ENCODE measurements at regions not wholly inside any gene's neighbourhood (a gene's known extent, or its start where the extent isn't known, plus 50 kb on each side); places are given as distances from the start of the nearest gene placed in this dataset.

GRCh38 chr3:194858382-194858781 lies 172.7 kb downstream of the FAM43A start:
- Histone ChIP-seq H3K36me3 (ENCODE audit: control insufficient read depth, insufficient read depth, low read length) (no peaks in the 10 kb centered on the region), H2BK120ac (ENCODE audit: low read depth, low read length) (no peak overlapping the region), H3K18ac (ENCODE audit: low read depth, low read length) (no peak overlapping the region), H3K4me2 (ENCODE audit: low read depth, low read length) (no peak overlapping the region), H2AK9ac (replicated peaks; ENCODE audit: low read depth, low read length, poor library complexity) (no peak overlapping the region), H3K4ac (ENCODE audit: low read depth, low read length) (no peak overlapping the region), H2BK20ac (ENCODE audit: low read depth, low read length) (no peak overlapping the region), H3K79me1 (ENCODE audit: low read depth in 1 of 2, low read length in 2 of 2) (no peaks in the 10 kb centered on the region), H3K23ac (ENCODE audit: low read depth, low read length) (no peak overlapping the region), H4K8ac (ENCODE audit: low read depth in 2 of 2, low read length in 2 of 2) (no peak overlapping the region), H2BK5ac (ENCODE audit: low read depth, low read length, poor library complexity, severe bottlenecking) (no peak overlapping the region), H3K9me1 (ENCODE audit: insufficient read depth, low read length) (peaks cover 7% of the 10 kb centered on the region), H2AFZ (replicated peaks; ENCODE audit: low read length, poor library complexity) (no peak overlapping the region), H2BK15ac (ENCODE audit: low read depth, low read length) (no peak overlapping the region), H2AK5ac (ENCODE audit: low read depth, low read length) (no peak overlapping the region), H3K4me1 (ENCODE audit: control insufficient read depth, insufficient read depth, low read length) (peaks cover 13% of the 10 kb centered on the region), H3K9ac (ENCODE audit: low read depth, low read length) (no peak overlapping the region), H3K56ac (ENCODE audit: extremely low read depth, insufficient read depth, low read length) (no peak overlapping the region), H4K20me1 (ENCODE audit: insufficient read depth, low read length) (no peaks in the 10 kb centered on the region; the same call in 1 of the 2 replicates), H4K5ac (ENCODE audit: low read depth, low read length) (no peak overlapping the region), H3K27ac (ENCODE audit: insufficient read depth, low read length) (no peak overlapping the region), H3K4me3 (ENCODE audit: insufficient read depth, low read depth, low read length) (no peak overlapping the region), H3K9me3 (ENCODE audit: control insufficient read depth, insufficient read depth, low read length) (no peaks in the 10 kb centered on the region), H3K27me3 (ENCODE audit: control insufficient read depth, insufficient read depth, low read length) (peaks cover 16% of the 10 kb centered on the region), H3K14ac (replicated peaks; ENCODE audit: low read depth, low read length) (no peak overlapping the region), H4K91ac (ENCODE audit: insufficient read depth, low read depth, low read length) (no peak overlapping the region)
- dilution Hi-C loops (cut with HindIII; ENCODE audit: low sequenced_read_pairs, unreplicated experiment) (no loop called here), intact Hi-C loops (cut with micrococcal nuclease) (loop anchor here (5.0 kb wide), 1 partner anchor 171 kb away; the partner anchor contains the start of gene FAM43A), in situ Hi-C loops (cut with MboI; ENCODE audit: low sequenced_read_pairs) (loop anchor here (25.0 kb wide), 1 partner anchor 521 kb away; no protein-coding TSS in a partner anchor)
- DNase-seq (no peak), ATAC-seq (ENCODE audit: low read depth) (no peak)
- POLR2A ChIA-PET (ENCODE audit: unreplicated experiment), result no interaction called here
- no TSS peak for BruUV-seq (replicated peaks)
- CTCF ChIA-PET, result no interaction called here
- no CpG with 5 or more reads among the region's 2 CpGs for WGBS, 2 experiments (ENCODE audit: extremely low coverage in 2 of 2, insufficient read length in 1 of 2)
- TF ChIP-seq RAD21 (IDR thresholded peaks at IDR 0.05; ENCODE audit: low read length) (no peak), RFX5 (IDR thresholded peaks at IDR 0.05; ENCODE audit: low read depth, low read length) (no peak), CHD1 (IDR thresholded peaks at IDR 0.05; ENCODE audit: low read depth, low read length) (no peak), ELK1 (IDR thresholded peaks at IDR 0.05; ENCODE audit: borderline replicate concordance, low read depth, low read length) (no peak), CTCF (conservative IDR thresholded peaks at IDR 0.05; ENCODE audit: low read depth, low read length) (no peak), SMC3 (IDR thresholded peaks at IDR 0.05; ENCODE audit: low read depth, low read length) (no peak), BHLHE40 (IDR thresholded peaks at IDR 0.05; ENCODE audit: low read depth, low read length) (no peak), RCOR1 (IDR thresholded peaks at IDR 0.05; ENCODE audit: insufficient replicate concordance, low read length) (no peak), CEBPB (IDR thresholded peaks at IDR 0.05; ENCODE audit: low read depth, low read length) (no peak), MAZ (IDR thresholded peaks at IDR 0.05; ENCODE audit: borderline replicate concordance, low read depth, low read length) (no peak), USF2 (IDR thresholded peaks at IDR 0.05; ENCODE audit: low read depth, low read length) (no peak), MXI1 (IDR thresholded peaks at IDR 0.05; ENCODE audit: borderline replicate concordance, low read depth, low read length) (no peak), NFE2L2 (IDR thresholded peaks at IDR 0.05; ENCODE audit: low read depth, low read length) (no peak), MAFK (IDR thresholded peaks at IDR 0.05; ENCODE audit: low read depth, low read length) (no peak), POLR2A (IDR thresholded peaks at IDR 0.05; ENCODE audit: low read depth, low read length) (no peak), FOS (IDR thresholded peaks at IDR 0.05; ENCODE audit: low read depth, low read length) (no peak)

Data from IMR-90 (cell line).